ENCODE measurements at regions not wholly inside any gene's neighbourhood (a gene's known extent, or its start where the extent isn't known, plus 50 kb on each side); places are given as distances from the start of the nearest gene placed in this dataset.
"Not testable (repeated sequence)": the region's sequence is repeated elsewhere in the genome, so short reads cannot be mapped to it uniquely, and the experiment has no call there.

DNA sequence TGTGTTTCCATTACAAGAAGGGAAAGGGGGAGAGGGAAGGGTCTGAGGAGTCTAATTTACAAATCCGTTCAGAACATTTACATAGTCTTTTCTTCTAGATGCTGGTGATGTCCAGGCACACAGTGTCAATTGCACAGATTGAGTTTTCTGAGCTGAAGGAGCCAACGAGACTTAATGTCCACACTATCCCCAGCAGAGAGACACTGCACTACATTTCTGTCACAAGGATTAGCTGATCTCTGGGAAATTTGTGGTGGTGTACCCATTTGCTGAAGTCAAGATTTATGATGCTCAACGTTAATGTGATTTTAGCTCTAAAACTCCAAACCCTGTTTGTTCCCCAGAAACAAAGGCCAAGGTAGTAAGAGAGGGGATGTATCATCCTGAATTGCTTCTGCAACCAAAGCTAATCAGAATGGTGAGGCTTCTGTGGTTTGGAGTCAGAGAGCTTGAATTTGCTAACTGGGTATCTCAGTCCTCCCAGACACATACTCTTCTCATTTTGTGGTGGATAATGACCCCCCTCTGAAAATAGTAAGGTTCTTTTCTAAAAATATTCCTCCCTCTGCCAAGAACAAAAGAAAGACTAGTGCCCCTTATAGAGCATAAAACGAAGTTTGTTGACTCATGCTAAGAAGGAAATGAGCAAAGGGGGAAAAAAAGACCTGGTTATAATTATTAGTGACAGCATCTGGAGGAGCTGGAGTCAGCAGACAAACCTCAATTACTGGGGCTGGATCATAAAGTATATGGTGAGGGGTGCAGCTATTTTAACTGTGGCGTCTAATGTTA lies 416.9 kb downstream of the PSAT1 start:
- 59 to 64% methylated on average over 5 of the region's 5 CpGs for WGBS, 2 donors
- TF ChIP-seq POLR2A (IDR thresholded peaks at IDR 0.05) (no peak), CTCF (IDR thresholded peaks at IDR 0.05) (no peak)
- no peaks in the 10 kb centered on the region for H3K9me3 ChIP-seq

DNA sequence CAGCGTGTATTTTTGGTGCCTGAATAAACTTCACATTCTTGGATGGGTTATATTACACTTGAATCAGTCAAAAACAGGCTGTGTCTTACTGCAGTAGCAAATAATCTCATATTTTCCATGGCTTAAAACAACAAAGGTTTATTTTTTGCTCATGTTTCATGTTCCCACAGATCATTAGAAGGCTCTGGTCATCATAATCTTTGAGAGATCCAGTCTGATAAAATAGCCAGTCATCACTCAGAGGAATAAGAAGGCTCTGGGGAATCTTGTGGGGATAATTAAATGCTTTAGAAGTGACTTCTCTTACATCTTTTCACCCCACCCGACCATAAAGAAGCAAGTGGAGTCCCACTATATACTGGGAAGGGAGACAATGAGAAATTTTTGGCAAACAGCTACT lies 417.7 kb downstream of the PSAT1 start:
- WGBS, 2 donors, result 52 to 66% methylated on average over 2 of the region's 2 CpGs
- Histone ChIP-seq H3K4me3 (replicated peaks in 1 of 3) (no peak overlapping the region), H3K27ac (no peak overlapping the region)

More for the DNA sequence above, 416.9 kb downstream of the PSAT1 start:
- Histone ChIP-seq H3K4me3 (replicated peaks in 1 of 3) (no peak overlapping the region), H3K27me3 (no peaks in the 10 kb centered on the region), H3K4me1 (no peaks in the 10 kb centered on the region), H3K27ac (no peak overlapping the region), H3K36me3 (no peaks in the 10 kb centered on the region)
- intact Hi-C loops (cut with DNase I), result no loop called here
- DNase-seq, result no peak

DNA sequence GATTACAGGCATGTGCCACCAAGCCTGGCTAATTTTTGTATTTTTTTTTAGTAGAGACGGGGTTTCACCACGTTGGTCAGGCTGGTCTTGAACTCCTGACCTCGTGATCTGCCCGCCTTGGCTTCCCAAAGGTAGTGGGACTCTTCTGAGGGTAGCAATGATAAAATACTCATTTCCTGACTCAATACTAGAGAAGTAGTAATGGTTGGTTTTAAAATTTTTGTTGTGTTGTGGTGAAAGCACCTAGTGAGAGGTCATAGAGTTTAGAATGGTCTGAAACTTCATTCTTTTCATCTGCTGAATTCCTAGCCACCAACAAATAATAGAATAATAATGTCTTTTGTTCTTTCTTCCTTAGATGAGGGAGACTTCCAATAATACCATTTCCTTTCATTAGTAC lies 422.1 kb downstream of the PSAT1 start:
- H3K36me3 ChIP-seq; H3K4me3 ChIP-seq (replicated peaks in 1 of 3); H3K9me3 ChIP-seq; H3K27ac ChIP-seq; H3K27me3 ChIP-seq; H3K4me1 ChIP-seq; intact Hi-C loops (cut with DNase I); DNase-seq: not testable (repeated sequence)
- 87 to 89% methylated on average over 4 of the region's 4 CpGs for WGBS, 2 donors

More for the DNA sequence above, 417.7 kb downstream of the PSAT1 start:
- TF ChIP-seq CTCF (IDR thresholded peaks at IDR 0.05) (no peak), POLR2A (IDR thresholded peaks at IDR 0.05) (no peak)
- Histone ChIP-seq H3K27me3 (no peaks in the 10 kb centered on the region), H3K4me1 (no peaks in the 10 kb centered on the region), H3K36me3 (no peaks in the 10 kb centered on the region), H3K9me3 (no peaks in the 10 kb centered on the region)
- DNase-seq, result no peak
- intact Hi-C loops (cut with DNase I), result no loop called here

- no peaks in the 10 kb centered on the region for H3K36me3 ChIP-seq
- no peaks in the 10 kb centered on the region for H3K9me3 ChIP-seq
- H3K27me3 ChIP-seq, result no peaks in the 10 kb centered on the region
- H3K4me1 ChIP-seq, result no peaks in the 10 kb centered on the region
- intact Hi-C loops (cut with DNase I), result no loop called here
- TF ChIP-seq POLR2A (IDR thresholded peaks at IDR 0.05) (no peak), CTCF (IDR thresholded peaks at IDR 0.05) (no peak)
- H3K4me3 ChIP-seq (replicated peaks in 1 of 3), result no peak overlapping the region
- DNase-seq, result no peak
- WGBS, 2 donors, result 87 to 89% methylated on average over 2 of the region's 2 CpGs
- H3K27ac ChIP-seq, result no peak overlapping the region
These were observed 428.0 kb downstream of the PSAT1 start for GRCh38 chr9:78724896-78725295.

GRCh38 chr9:78725503-78725902 lies 428.6 kb downstream of the PSAT1 start:
- no peak for TF ChIP-seq CTCF (IDR thresholded peaks at IDR 0.05)
- TF ChIP-seq POLR2A (IDR thresholded peaks at IDR 0.05), result no peak
- intact Hi-C loops (cut with DNase I), result no loop called here
- no peak for DNase-seq
- H3K4me3 ChIP-seq (replicated peaks in 1 of 3), result no peak overlapping the region
- H3K36me3 ChIP-seq, result no peaks in the 10 kb centered on the region
- H3K27ac ChIP-seq, result no peak overlapping the region
- WGBS, 2 donors, result 84 to 95% methylated on average over 1 of the region's 1 CpG
- H3K27me3 ChIP-seq, result no peaks in the 10 kb centered on the region
- H3K4me1 ChIP-seq, result no peaks in the 10 kb centered on the region
- H3K9me3 ChIP-seq, result no peaks in the 10 kb centered on the region

Data from thyroid gland (tissue), 4 donors.